Brain microvascular endothelial cell (primary cell): ENCODE measurements at regions not wholly inside any gene's neighbourhood (a gene's known extent, or its start where the extent isn't known, plus 50 kb on each side); places are given as distances from the start of the nearest gene placed in this dataset.

Source experiments
- DNase-seq: peaks from one replicate; pipeline ENCODE4 v3.0.0-alpha.2; 2020
- H3K27ac ChIP-seq: fragments of 250-450 bp; sonication (Bioruptor Pico); 2 replicates; pipeline ENCODE4 v1.5.1; 2020; ENCODE audit warnings: mild to moderate bottlenecking, moderate library complexity
- H3K27me3 ChIP-seq: fragments of 250-450 bp; sonication (Bioruptor Pico); replicated peaks from 2 replicates; pipeline ENCODE4 v1.5.1; 2020; ENCODE audit warnings: mild to moderate bottlenecking
- H3K36me3 ChIP-seq: fragments of 250-450 bp; sonication (Bioruptor Pico); replicated peaks from 2 replicates; pipeline ENCODE4 v1.5.1; 2020; ENCODE audit warnings: mild to moderate bottlenecking
- H3K4me3 ChIP-seq: 2 replicates; pipeline ENCODE4 v1.5.1; 2011; ENCODE audit warnings: low read depth, mild to moderate bottlenecking, control low read depth, low read length, moderate library complexity
- CTCF ChIP-seq: IDR thresholded peaks from 2 replicates; pipeline ENCODE4 v1.5.1; 2011; ENCODE audit warnings: low read depth, mild to moderate bottlenecking, moderate library complexity, low read length, control low read depth, inconsistent platforms; ENCODE audit errors: missing control alignments
- in situ Hi-C: cut with HindIII; loops from 2 replicates; pipeline ENCODE4 v1.10.0; 2017; ENCODE audit warnings: low sequenced_read_pairs, low pct_ligation_motif_present

GRCh38 chr10:90432866-90433265 lies 425.0 kb downstream of the HTR7 start:
- Histone ChIP-seq H3K27me3 (no peaks in the 10 kb centered on the region), H3K36me3 (no peaks in the 10 kb centered on the region), H3K4me3 (no peak overlapping the region), H3K27ac (no peak overlapping the region)
- TF ChIP-seq CTCF, result no peak
- no peak for DNase-seq
- in situ Hi-C loops, result no loop called here

- no peak for TF ChIP-seq CTCF
- Histone ChIP-seq H3K27ac (no peak overlapping the region), H3K4me3 (no peak overlapping the region), H3K36me3 (no peaks in the 10 kb centered on the region), H3K27me3 (no peaks in the 10 kb centered on the region)
- in situ Hi-C loops, result no loop called here
- DNase-seq, result no peak
Measured at GRCh38 chr10:90435296-90435695, 422.5 kb downstream of the HTR7 start.

- H3K4me3 ChIP-seq, result no peak overlapping the region
- peak; percentile 32 for TF ChIP-seq CTCF
- in situ Hi-C loops, result no loop called here
- H3K27me3 ChIP-seq, result no peaks in the 10 kb centered on the region
- no peaks in the 10 kb centered on the region for H3K36me3 ChIP-seq
- DNase-seq, result no peak
- no peak overlapping the region for H3K27ac ChIP-seq
Measured at GRCh38 chr10:90437452-90437851, 420.4 kb downstream of the HTR7 start.

- Histone ChIP-seq H3K27ac (no peak overlapping the region), H3K4me3 (no peak overlapping the region), H3K36me3 (no peaks in the 10 kb centered on the region), H3K27me3 (no peaks in the 10 kb centered on the region)
- in situ Hi-C loops, result no loop called here
- no peak for TF ChIP-seq CTCF
- DNase-seq, result no peak
Measured at GRCh38 chr10:90440870-90441269, 417.0 kb downstream of the HTR7 start.

- Histone ChIP-seq H3K27me3 (no peaks in the 10 kb centered on the region), H3K4me3 (no peak overlapping the region), H3K27ac (no peak overlapping the region), H3K36me3 (no peaks in the 10 kb centered on the region)
- TF ChIP-seq CTCF, result no peak
- DNase-seq, result no peak
- in situ Hi-C loops, result no loop called here
Measured at GRCh38 chr10:90443342-90443741, 414.5 kb downstream of the HTR7 start.

GRCh38 chr10:90447831-90448230 lies 410.0 kb downstream of the HTR7 start:
- Histone ChIP-seq H3K27ac (no peak overlapping the region), H3K4me3 (no peak overlapping the region), H3K27me3 (no peaks in the 10 kb centered on the region), H3K36me3 (no peaks in the 10 kb centered on the region)
- in situ Hi-C loops, result no loop called here
- DNase-seq, result no peak
- TF ChIP-seq CTCF, result no peak
